ENCODE measurements at regions not wholly inside any gene's neighbourhood (a gene's known extent, or its start where the extent isn't known, plus 50 kb on each side); places are given as distances from the start of the nearest gene placed in this dataset.

- TF ChIP-seq POLR2AphosphoS5 (IDR thresholded peaks at IDR 0.05) (no peak), CTCF (IDR thresholded peaks at IDR 0.05) (no peak)
Observed at GRCh38 chr20:47444584-47444983, 57.1 kb upstream of the NCOA3 start.
